ENCODE measurements at regions not wholly inside any gene's neighbourhood (a gene's known extent, or its start where the extent isn't known, plus 50 kb on each side); places are given as distances from the start of the nearest gene placed in this dataset.
A peak's percentile ranks its signal among the peaks of the same experiment; 100 is the strongest.
"Not testable (repeated sequence)": the region's sequence is repeated elsewhere in the genome, so short reads cannot be mapped to it uniquely, and the experiment has no call there.

- DNase-seq = no peak
These were observed 84.9 kb upstream of the PWP1 start for GRCh38 chr12:107600581-107601144.

- no peak for DNase-seq
These were observed 83.2 kb upstream of the PWP1 start for GRCh38 chr12:107602446-107602845.

- no peak for DNase-seq
These were observed 80.3 kb upstream of the PWP1 start for GRCh38 chr12:107605293-107605692.

- DNase-seq = peak; percentile 52 to 80 (median 74)
These were observed 77.9 kb upstream of the PWP1 start for GRCh38 chr12:107607464-107608392.

- DNase-seq = not testable (repeated sequence)
These were observed 76.8 kb upstream of the PWP1 start for GRCh38 chr12:107608779-107609178.

GRCh38 chr12:107610021-107610859, 75.4 kb upstream of the PWP1 start:
- DNase-seq = peak in 1 of 6 experiments; percentile 1

GRCh38 chr12:107612508-107612907, 73.1 kb upstream of the PWP1 start:
- no peak for DNase-seq

- no peak for DNase-seq
These were observed 68.7 kb upstream of the PWP1 start for GRCh38 chr12:107616941-107617340.

- DNase-seq = no peak
These were observed 67.5 kb upstream of the PWP1 start for GRCh38 chr12:107618106-107618505.

GRCh38 chr12:107619831-107620230, 65.8 kb upstream of the PWP1 start:
- DNase-seq = no peak

- no peak for DNase-seq
These were observed 63.6 kb upstream of the PWP1 start for GRCh38 chr12:107622001-107622400.

- no peak for DNase-seq
These were observed 61.1 kb upstream of the PWP1 start for GRCh38 chr12:107624493-107624892.

GRCh38 chr12:107631715-107632114, 53.9 kb upstream of the PWP1 start:
- DNase-seq = no peak

- DNase-seq = no peak
These were observed 53.4 kb upstream of the PWP1 start for GRCh38 chr12:107632246-107632645.

- no peak for DNase-seq
These were observed 51.1 kb upstream of the PWP1 start for GRCh38 chr12:107634530-107634929.

- DNase-seq = no peak
These were observed 50.5 kb upstream of the PWP1 start for GRCh38 chr12:107635139-107635538.
